ENCODE measurements at regions not wholly inside any gene's neighbourhood (a gene's known extent, or its start where the extent isn't known, plus 50 kb on each side); places are given as distances from the start of the nearest gene placed in this dataset.

DNA sequence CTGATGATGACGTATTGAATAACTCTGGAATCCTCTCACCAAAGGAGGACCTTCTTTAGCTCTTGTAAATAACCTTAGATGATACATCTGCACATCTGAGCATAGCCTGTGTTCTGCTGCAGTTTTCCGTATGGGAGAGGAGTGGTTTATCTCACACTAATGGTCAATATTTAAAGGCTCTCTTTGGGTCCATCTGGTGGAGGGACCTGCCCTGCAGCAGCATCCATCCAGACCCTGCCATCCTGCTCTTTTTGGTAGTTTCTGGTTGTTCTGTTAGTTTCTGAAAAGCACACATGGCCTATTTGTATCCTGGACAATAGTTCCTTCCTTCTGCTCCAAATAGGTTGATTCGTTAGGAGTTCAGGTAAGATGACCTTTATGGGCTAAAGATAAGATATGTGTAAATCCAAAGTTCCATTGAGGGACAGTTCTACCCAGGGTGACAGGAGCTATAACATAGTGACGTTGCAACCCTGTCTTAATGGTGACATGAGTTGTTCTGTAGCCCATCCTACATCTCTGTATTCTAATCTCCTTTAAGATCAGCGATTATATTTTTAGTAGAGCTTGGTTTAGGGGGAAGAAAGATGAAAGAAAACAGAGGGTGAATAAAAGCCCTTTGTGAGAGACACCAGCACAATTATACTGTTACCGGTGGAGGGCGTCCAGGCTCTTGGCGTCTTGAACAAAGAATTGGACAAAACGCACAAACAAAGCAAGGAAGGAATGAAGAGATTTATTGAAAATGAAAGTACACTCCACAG is 60.0 kb upstream of the KLF14 start:
- TF ChIP-seq, protein P1, sequence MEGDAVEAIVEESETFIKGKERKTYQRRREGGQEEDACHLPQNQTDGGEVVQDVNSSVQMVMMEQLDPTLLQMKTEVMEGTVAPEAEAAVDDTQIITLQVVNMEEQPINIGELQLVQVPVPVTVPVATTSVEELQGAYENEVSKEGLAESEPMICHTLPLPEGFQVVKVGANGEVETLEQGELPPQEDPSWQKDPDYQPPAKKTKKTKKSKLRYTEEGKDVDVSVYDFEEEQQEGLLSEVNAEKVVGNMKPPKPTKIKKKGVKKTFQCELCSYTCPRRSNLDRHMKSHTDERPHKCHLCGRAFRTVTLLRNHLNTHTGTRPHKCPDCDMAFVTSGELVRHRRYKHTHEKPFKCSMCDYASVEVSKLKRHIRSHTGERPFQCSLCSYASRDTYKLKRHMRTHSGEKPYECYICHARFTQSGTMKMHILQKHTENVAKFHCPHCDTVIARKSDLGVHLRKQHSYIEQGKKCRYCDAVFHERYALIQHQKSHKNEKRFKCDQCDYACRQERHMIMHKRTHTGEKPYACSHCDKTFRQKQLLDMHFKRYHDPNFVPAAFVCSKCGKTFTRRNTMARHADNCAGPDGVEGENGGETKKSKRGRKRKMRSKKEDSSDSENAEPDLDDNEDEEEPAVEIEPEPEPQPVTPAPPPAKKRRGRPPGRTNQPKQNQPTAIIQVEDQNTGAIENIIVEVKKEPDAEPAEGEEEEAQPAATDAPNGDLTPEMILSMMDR (IDR thresholded peaks at IDR 0.05): no peak
- TF ChIP-seq POLR2A (IDR thresholded peaks at IDR 0.05; ENCODE audit: low read depth): no peak
- no peak for TF ChIP-seq EP300 (IDR thresholded peaks at IDR 0.05)

Data from esophagus muscularis mucosa (tissue), 4 donors.